ENCODE measurements at regions not wholly inside any gene's neighbourhood (a gene's known extent, or its start where the extent isn't known, plus 50 kb on each side); places are given as distances from the start of the nearest gene placed in this dataset.

DNA sequence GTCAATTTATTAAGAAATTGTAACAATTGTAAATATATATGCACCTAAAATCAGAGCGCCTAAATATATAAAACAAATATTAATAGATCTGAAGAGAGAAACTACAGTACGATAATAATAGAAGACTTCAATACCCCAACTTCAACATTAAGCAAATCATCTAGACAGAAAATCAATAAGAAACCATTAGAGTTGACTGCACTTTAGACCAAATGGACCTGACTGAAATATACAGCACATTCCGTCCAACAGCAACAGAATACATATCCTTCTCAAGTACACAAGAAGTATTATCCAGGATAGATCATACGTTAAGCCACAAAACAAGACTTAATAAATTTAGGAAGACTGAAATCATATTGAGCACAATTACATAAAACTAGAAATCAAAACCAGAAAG lies 208.7 kb downstream of the MED10 start:
- DNase-seq (ENCODE audit: low read depth, low spot score): no peak

DNA sequence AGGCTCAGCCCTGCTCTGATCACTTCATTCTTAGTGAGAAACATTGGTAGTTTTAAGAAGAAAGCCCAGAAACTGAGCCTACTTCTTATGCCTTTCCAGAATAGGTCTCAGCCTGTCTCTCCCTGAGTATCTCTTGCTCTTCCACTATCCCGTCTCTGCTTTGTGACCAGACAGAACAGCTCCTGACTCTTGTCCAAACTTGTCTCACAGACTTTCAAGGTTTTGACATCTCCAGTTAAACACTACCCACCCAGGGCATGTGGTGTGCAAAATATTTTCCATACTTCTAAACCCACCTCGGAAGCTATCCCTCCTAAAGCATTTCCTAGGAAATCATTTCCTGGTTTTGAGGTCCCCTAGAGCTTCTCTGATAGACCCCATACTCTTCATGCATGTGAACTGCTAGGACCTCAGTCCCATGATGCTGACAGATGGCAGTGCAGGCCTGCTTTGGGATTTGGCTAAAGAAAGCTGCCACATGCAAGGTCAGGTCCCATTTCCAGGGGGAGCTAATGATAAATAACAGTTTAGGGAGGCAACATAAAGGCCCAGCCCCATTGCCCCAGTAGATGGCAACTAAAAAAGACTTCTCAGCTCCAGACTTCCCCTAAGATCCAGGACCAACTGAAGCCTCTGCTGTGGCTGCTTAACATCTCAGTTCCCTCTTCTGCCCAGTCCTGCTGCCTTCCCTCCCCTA lies 211.5 kb downstream of the MED10 start:
- no peak for DNase-seq (ENCODE audit: low read depth, low spot score)

DNA sequence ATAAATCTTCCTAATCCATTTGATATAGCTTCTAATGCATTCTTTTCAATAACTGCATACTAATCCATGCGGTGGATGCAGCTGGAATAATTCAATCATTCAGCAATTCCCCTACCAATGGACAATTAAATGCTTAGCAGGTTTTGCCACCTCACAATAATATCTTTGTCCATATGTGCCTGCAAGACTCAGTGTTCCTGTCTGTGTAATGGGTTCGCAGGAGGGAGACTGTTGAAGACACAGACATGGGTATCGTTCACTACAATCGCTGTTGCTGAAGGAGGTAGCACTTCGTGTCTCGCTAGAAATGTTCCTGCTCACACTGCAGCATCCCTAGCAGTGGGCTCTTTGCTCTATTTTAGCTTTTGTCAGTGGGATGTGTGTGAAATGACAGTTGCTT lies 214.4 kb downstream of the MED10 start:
- no peak for DNase-seq (ENCODE audit: low read depth, low spot score)

DNA sequence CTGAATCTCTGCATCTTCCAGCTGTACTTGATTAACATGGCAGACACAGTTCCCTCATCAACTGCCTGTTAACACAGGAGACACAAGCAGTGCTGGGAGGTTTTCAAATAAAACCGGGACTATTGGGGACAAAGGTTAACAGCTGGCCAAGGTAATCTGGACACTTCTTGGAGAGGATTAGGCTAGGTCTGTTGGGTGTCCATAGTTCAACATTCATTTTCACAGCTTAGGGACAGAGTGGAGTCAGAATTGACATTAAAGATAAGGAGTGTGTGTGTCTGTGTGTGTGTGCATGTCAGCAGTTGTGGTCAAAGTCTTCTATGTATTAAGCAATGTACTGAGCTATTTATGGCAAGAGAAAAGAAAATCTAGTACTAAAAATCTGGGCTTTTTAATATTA lies 216.2 kb downstream of the MED10 start:
- DNase-seq (ENCODE audit: low read depth, low spot score): no peak

DNA sequence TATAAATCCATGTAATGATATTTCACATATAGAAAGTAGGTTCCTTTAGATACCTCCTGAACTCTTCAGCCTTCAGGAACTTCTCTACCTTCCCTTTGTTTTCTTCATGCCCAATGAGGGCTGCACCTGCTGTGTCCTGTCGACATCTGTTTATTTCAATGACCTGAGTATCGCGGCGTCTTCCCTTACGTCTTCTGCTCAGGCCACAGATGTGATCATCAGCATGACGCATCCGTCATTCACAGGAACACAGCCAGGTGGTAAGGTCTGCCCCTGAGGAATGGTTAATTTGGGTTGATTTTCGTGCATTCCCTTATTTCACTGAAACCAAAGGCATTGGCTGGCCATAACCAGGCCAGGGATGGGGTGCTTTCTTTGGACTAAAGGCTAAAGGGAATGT lies 217.1 kb downstream of the MED10 start:
- no peak for DNase-seq (ENCODE audit: low read depth, low spot score)

DNA sequence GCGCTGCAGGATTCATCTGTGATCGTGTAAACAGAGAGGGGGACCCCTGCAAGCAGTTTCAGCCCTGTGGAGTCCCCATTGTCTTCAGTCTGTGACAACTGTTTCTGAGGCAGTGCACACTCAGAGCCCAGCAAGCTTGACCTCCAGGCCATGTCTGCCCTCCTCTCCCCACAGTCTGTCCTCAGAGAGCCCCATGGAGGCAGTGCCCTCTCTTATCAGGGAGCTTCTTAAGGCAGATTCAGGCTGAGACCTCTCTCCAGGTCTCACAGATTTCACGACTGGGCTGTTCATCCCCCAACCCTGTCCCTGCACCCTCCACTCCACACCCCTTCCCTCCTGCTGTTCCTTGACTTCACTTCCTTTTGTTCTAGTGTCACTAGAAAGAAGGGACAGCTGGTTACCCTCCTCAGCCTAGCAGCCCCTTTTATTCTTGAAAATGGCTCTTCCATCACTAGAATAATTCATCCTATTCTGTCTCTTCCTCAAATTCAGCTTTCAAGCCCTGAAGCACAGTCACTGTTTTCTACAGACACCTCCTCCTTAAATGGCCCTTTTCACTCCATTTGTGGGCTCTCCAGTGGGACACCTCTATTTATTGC lies 218.4 kb downstream of the MED10 start:
- no peak for DNase-seq (ENCODE audit: low read depth, low spot score)

DNA sequence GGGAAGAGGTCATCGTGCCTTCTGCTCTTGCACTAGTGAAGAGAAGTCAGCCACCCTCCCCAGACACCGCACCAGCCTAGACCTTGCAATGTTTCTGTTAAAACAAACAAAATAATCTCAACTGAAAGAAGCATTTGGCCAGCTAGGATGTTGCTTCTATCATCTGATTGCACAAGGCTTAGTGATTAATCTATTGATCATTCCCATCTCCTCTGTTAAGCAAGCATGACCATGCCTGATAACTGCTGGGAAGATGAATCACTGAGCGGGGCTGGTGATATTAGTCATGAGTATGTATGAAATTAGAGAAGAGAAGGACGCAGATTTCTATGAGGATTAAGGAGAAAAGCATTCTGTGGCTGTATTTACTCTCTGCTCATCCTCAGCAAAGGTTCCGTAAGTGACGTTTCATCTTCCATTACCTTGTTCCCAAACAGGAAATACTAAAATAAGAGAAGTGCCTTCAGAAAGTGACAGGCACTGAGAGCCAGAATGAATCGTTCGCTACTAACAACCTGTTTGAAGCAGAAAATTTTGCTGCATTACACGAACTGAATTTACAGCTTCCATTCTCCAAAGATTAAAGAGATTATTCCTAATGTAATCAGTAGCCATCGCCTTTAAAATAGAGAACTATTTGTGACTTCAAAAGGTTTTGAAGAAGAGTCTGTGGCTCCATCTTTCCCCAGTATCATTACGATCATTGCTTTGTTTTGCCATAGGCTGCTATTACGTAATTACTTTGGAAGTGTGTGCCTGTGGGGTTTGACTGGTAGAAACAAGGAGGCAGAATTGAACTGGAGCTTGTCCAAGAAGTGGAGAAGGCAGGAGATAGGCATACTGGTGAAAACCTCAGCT lies 219.1 kb downstream of the MED10 start:
- DNase-seq (ENCODE audit: low read depth, low spot score): peak; percentile 31

DNA sequence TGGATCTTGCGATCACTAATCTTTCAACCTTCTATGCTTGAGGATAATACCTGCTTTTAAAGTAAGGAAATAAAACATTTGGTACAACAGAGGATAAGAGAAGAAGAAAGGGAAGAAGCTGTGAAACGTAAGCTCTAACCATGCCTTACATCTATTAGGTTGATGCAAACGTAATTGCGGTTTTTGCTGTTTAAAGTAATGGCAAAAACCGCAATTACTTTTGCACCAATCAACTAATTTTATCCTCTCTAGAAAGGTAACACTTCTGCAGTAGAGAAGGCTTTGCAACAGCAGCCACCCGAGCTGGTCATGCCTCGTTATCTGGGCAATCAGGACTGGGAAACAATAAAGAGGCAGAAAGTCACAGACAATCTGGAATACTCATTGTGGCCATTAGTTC lies 224.1 kb downstream of the MED10 start:
- DNase-seq (ENCODE audit: low read depth, low spot score): no peak

DNA sequence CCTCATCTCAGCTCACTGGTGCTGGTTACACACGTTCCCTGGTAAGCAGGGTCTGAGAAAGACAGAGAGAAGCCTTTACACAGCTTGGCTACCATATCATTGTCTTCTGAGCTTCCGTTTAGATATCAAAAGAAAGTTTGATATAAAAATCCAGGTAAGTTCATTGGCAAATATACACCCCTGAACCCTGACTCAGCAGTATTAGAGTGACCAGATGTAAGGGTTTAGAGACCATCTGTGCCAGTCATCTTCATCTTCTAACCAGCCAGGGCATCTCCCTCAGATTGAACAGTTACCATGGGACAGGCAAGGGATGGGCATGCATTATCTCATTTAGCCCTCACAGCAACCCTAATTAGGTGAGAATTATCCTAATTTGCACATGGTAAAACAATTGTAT lies 232.1 kb downstream of the MED10 start:
- DNase-seq (ENCODE audit: low read depth, low spot score): no peak

DNA sequence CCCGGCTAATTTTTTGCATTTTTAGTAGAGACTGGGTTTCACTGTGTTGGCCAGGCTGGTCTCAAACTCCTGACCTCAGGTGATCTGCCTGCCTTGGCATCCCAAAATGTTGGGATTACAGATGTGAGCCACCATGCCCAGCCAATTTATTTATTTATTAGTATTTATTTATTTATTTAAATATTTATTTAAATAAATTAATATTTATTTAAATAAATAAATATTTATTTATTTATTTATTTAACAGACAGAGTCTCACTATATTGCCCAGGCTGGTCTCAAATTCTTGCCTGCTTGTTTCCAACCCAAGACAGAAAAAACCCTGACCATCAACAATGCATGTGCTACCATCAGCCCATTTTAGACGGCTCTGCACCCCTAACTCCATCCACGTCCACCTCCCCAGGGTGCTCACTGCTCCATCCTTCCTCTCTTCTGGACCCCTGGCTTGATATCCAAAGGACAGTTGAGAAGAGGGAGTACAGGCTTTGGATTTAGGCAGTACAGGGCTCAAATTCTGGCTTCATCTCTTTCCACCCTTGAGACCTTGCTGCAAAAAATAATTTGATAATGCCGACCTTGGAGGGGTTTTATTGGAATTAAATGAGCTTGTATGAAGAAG lies 232.6 kb downstream of the MED10 start:
- no peak for DNase-seq (ENCODE audit: low read depth, low spot score)

DNA sequence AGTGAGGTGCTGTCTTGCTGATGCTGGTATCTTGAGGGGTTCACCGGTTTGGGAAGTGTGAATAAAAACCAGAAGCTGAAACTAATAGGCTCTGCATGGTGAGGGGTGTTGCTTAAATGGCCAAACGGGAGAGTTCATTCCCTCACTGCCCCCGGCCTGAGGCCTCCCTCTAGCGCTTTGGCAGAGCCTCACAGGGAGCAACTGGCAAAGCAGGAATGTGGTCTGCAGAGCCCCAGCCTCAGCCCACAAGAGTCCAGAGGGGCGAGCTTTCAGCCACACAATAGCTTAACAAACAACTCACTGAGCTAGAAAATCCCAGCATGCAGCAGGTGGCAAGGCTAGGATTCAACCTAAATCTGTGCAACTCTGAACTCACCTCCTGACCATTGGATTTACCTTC lies 234.8 kb downstream of the MED10 start:
- DNase-seq (ENCODE audit: low read depth, low spot score): no peak

DNA sequence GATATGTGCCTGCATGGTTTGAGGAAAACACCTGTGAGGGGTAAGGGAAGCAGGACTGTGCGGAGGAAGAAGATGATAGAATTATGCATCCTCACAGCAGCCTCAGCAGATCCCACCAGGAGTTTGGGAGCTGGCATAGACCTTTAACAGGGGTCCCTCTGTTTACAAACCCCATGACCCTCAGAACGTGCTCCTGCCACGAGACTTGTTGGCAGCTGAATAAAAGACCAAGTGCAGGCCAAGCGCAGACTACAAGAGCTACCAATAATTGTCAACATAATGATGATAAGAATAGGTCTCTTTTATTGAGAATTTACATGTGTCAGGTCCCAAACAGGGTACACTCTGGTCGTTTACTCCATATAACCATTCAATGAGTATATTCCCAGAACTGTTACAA lies 236.0 kb downstream of the MED10 start:
- no peak for DNase-seq (ENCODE audit: low read depth, low spot score)

DNA sequence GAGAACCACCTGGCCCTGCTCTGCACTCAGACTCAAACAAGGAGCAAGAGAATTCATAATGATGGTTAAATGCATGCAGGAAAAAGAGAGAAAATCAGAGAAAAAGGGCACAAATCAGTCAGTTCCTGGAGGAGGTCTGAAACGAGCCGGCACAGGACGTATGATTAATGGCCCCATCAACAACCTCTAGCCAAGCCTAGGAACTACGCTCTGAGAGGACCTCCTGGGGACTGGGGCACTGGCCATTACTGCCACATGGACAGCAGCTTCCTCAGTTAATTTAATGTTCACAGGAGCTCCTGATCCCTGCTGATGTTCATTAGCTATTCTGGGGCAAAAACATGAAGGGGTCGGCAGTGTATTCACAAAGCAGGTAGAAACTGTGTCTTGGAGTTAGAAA lies 238.1 kb downstream of the MED10 start:
- DNase-seq (ENCODE audit: low read depth, low spot score): no peak

DNA sequence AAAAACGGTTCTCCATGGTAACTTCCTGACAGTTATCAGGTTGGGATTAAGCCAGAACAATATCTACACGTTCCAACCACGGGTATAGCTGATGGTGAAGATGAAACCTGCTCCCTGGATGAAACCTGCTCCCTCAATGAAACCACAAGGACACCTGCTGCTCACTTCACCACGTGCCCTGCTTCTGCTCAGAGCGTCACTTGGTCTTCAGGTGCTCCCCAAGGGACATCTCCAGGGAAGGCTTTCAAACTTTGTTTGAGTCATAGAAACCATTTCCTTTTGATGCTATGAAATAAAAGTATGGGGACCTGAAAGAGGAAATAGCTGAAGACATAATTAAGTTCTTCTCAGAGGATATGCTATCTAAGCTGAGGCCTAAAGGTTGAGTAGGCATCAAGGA lies 242.4 kb downstream of the MED10 start:
- no peak for DNase-seq (ENCODE audit: low read depth, low spot score)

DNA sequence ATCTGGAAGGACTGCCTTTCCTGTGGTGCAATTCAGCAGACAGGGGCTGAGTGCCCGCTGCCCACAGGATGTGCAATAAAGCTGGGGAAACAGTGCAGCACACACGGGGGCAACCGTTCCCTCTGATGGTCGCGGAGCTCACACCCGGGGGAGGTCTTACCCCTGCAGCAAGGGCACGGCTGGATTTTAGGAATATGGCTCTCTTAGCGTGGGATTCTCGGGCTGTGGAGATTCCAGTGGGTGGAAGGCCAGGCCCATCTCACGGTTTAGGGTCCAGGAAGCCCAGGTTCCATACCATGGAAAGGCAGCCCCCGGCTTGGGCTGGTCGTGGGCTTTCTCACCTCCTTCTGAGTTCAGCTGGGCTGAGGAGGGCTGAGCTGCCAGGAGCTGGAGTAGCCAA lies 244.1 kb downstream of the MED10 start:
- no peak for DNase-seq (ENCODE audit: low read depth, low spot score)

DNA sequence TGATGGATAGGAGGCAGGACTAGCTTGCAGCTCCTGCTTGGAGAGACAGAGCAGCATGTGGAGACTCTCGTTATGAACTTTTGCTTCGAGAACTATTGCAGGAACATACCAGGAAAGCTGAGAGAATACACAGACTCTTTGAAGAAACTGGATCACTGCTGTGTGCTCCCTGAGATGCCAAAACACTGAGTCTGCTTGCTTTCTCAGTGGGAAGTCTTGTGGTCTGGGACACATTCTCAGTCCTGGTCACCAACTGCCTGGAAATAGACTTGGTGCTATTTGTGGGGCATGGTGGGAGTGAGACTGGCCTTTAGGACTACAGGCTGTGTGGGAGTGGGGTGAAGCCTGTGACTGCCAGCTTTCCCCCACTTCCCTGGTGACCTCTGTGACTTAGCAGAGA lies 252.6 kb downstream of the MED10 start:
- DNase-seq (ENCODE audit: low read depth, low spot score): peak; percentile 16

DNA sequence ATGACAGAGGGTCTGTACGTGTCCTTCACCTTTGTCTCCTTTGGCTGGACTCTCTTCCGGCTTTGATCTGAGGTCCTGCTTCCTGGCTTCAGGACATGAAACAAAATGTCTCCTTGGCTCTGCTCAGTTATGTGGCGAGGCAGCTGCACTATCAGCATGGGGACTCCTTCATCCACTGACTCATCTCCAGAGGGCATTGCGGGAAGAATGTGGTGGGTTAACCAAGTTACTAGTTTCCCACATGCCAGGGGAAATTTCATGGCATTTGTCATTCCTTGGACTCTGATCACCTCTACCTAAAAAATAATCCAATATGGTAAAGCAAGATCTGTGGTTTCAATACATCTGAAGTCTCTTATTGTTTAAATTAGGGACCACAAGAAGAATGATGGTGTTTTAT lies 259.7 kb downstream of the MED10 start:
- no peak for DNase-seq (ENCODE audit: low read depth, low spot score)

DNA sequence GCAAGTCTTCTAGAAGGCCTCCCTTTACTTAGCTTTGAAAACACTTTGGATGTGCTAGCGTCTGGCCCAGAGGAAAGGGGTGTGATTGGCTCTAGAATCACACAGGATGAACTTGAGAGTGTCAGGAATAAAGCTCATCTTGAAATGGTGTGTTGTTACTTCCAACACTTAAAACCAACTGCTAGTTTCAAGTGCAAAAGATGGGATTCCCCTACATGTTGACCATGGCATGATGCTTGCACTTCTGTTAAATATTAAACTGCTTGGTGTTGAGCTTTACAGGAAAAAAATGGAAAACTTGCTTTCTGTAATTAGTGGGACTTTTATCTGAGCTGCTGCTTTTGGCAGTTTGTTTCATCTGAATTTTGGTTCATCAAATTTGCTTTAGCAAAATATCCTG lies 261.1 kb downstream of the MED10 start:
- no peak for DNase-seq (ENCODE audit: low read depth, low spot score)

DNA sequence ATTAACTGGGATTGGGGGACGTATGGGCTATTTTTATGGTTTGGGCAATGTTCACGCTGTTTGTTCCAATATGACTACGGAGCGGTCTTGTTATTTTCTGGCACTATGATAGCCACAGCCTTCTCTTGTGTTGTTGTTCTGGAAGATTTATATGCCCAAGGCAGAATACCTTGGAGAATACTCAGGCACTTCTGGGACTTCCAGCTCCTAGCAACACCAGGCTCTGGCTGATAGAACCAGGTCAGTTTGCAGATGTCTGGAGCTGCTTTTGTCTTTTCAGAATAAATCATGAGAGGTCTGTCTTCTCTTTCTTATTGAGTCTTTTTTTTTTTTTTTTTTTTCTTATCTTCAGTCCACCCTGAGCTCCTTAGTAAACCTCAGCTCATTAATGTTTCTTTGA lies 262.5 kb downstream of the MED10 start:
- no peak for DNase-seq (ENCODE audit: low read depth, low spot score)

DNA sequence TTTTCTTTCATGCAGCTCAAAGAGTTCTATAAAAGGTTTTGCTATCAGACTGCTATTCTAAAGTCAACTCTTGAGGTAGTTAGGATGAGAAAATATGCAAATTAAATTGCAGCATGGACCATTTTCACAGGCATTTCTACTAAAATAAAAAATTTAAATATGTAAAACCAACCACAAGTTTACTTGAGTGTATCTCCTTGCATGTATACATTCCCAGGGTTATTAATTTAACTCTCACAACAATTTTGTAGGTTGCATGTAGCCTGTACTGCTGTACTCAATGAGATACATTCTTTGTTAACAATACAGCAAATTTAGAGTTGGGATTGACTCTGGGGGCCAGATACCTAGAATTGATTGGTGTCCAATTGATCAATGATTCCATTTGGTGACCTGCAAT lies 265.8 kb downstream of the MED10 start:
- DNase-seq (ENCODE audit: low read depth, low spot score): no peak

DNA sequence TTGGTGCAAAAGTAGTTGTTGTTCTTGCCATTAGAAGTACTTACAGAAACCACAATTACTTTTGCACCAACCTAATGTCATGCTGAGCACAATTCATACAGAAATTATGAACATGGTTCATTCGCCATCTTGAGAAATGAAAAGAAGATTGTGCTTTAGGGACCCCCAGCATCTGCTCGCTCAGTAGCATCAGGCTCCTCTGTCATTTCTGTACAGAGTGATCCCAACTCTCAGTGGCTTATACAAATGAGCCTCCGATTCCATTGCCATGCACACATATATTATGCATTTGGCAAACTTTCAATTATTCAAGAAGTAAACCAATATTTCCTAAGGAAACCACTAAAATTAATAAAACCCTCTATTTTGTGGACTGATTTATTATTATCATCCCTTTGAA lies 266.2 kb downstream of the MED10 start:
- no peak for DNase-seq (ENCODE audit: low read depth, low spot score)

DNA sequence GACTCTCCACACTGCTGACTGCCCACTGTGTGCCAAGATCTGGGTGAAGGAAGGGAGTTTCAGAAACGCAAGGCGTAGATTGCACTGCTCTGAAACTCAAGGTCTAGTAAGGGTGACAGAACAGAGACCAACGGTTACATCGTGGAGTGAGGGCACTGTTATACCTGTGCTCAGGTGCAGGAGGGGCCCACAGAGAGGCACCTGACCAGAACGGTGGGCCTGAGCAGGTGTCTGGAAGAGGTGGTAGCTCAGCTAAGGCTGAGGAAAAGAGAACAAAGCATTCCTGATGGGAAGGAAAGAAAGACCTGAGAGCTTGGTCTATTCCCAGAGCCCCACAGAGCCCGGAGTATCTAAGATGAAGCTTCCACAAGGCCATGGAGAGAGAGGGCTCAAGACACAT lies 267.2 kb downstream of the MED10 start:
- DNase-seq (ENCODE audit: low read depth, low spot score): no peak
